OCI-LY7 (cell line): ENCODE measurements at regions not wholly inside any gene's neighbourhood (a gene's known extent, or its start where the extent isn't known, plus 50 kb on each side); places are given as distances from the start of the nearest gene placed in this dataset.
"Not testable (repeated sequence)": the region's sequence is repeated elsewhere in the genome, so short reads cannot be mapped to it uniquely, and the experiment has no call there.

Source experiments
- CTCF ChIP-seq: fragments of 200-600 bp; sonication (generic); conservative IDR thresholded peaks from 2 replicates; pipeline ENCODE4 v1.5.1; 2014; ENCODE audit warnings: mild to moderate bottlenecking, antibody characterized with exemption, low read length, moderate library complexity, mixed read lengths
- EZH2phosphoT487 ChIP-seq: fragments of 200-600 bp; sonication (generic); IDR thresholded peaks from 2 replicates; pipeline ENCODE4 v1.6.1; 2018; ENCODE audit warnings: low read depth, borderline replicate concordance, mild to moderate bottlenecking, mixed run types, antibody characterized with exemption, low read length, moderate library complexity, mixed read lengths

- not testable (repeated sequence) for TF ChIP-seq CTCF, EZH2phosphoT487
These were observed 108.1 kb downstream of the ZNF267 start for GRCh38 chr16:31981739-31982138.
